ENCODE measurements at regions not wholly inside any gene's neighbourhood (a gene's known extent, or its start where the extent isn't known, plus 50 kb on each side); places are given as distances from the start of the nearest gene placed in this dataset.

DNA sequence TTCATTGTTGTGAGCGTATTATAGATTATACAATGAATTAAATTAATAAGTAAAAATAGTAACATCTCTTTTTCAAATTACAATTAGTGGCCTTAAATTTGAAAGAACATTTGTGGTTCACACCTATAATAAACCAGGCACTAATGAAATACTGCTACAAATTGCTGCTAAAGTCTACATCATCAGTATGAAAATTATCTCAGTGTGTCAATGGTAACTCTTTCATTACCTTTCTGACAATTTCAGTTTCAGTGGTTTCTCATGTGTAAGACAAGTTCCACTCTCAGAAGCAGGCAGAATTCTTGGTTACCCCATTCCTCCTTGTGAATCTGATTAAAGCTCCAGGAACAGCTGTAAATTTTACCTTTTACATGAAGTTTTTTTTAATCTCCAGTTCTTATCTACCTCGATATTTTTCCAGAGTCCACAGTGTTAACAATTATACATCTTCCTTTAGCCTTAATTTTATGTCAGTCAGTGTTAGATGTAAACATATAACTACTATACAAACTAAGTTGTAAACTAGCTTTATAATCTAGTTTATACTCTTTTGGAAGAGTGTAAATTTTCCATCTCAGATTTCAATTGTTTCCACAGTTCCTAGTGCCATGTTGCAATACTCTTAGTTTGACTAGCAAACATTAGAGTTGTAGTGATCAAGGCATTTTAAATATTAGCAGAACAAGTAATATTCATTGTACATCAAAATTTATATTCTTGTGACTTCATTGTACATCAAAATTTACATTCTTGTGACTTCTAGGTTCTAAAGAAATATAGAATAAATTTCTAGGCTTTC is 1038.4 kb downstream of the EPHA7 start:
- DNase-seq (ENCODE audit: low spot score), result no peak

GRCh38 chr6:92377137-92377536 is 1042.2 kb downstream of the EPHA7 start:
- DNase-seq (ENCODE audit: low spot score), result no peak

GRCh38 chr6:92376691-92377090 is 1042.7 kb downstream of the EPHA7 start:
- DNase-seq (ENCODE audit: low spot score), result no peak

GRCh38 chr6:92371211-92372208 is 1047.8 kb downstream of the EPHA7 start:
- no peak for DNase-seq (ENCODE audit: low spot score)

DNA sequence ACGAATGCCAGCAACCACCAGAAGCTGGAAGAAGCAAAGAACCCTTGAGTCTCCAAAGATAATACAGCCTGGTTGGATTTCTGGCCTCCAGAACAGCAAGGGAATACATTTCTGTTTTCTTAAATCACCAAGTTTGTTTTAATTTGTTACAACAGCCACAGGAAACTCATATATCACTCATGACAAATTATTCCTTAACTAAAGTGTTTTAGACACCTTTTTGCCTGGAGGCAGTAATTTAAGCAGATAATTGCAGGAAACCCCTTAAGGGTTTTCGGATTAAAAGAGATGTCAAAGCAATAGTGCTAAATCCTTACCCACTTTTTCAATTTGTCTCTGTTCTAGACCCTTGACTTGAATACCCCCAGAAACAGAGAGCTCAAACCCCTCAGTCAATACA is 1050.0 kb downstream of the EPHA7 start:
- DNase-seq (ENCODE audit: low spot score), result no peak

- DNase-seq (ENCODE audit: low spot score), result peak; percentile 34
These were observed 1054.3 kb downstream of the EPHA7 start for GRCh38 chr6:92364948-92365541.

- DNase-seq (ENCODE audit: low spot score), result no peak
These were observed 1056.2 kb downstream of the EPHA7 start for GRCh38 chr6:92363111-92363510.

DNA sequence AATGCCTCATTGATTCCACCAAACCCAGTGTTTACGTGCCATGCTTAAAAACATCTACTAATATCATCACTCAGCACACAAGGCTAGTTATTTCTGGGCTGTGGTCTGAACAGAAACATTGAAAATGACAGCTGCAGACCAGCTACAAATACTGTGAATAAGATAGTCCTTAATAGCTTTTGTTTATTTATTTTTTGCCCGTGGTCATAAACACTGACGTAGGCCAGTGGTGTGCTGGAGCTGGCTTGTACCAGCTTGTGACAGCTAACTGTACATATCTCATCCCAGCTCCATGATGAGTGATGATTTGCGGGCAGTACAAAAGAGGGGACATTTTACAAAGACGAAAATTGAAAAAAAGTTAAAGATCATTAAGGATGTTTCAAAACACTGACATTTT is 1057.0 kb downstream of the EPHA7 start:
- DNase-seq (ENCODE audit: low spot score), result no peak

DNA sequence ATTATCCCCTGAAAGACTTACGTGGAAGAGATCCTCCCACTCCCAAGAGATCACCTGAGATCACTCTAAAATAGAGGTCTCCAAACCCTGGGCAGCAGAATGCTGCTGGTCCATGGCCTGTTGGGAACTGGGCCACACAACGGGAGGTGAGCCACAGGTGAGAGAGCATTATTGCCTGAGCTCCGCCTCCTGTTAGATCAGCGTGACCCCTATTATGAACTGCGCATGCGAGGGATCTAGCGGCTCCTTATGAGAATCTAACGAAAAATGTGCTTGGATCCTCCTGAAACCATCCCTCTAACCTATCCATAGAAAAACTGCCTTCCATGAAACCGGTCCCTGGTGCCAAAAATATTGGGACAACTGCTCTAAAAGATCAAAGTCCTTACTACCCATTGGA is 1057.4 kb downstream of the EPHA7 start:
- DNase-seq (ENCODE audit: low spot score), result no peak

DNA sequence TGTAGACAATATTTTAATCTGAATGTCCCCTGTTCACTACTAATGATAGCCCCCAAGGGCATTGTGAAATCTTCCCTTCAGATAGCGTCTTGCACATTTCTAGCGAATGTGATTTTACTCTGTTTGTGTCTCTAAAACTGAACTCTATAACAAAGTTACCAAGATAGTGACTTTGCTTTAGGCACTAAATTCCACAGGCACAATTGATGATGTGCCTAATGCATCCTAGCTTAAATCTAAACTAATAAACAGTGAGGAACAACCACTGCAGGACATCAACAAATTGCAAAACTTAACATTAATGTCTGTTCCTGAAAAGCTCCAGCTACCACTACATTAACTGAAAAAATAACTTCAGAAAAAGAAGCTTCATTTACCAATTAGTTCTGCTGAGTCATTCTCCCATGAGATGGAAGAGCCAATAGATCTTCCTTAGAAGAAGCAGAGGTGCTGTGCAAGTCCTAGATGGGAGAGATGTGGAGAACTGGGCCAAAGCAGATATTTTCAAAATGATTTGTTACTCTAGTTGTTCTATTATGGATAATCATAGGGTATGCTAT is 1065.0 kb downstream of the EPHA7 start:
- DNase-seq (ENCODE audit: low spot score), result no peak

DNA sequence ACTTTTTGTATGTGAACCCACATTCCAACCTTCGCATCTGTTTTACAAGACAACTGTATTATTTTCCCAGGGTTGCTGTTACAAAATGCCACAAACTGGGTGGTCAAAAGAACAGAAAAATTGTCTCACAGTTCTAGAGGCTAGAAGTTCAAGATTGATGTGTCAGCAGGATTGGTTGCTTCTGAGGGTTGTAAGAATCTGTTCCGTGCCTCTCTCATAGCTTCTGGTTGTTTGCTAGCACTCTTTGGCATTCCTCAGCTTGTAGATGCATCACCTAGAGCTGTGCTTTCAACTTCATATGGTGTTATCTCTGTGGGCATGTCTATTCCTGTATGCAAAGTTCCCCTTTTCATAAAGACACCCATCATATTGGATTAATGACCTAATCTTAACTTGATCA is 1067.2 kb downstream of the EPHA7 start:
- DNase-seq (ENCODE audit: low spot score), result no peak

GRCh38 chr6:92341201-92341600 is 1078.2 kb downstream of the EPHA7 start:
- DNase-seq (ENCODE audit: low spot score), result no peak

- no peak for DNase-seq (ENCODE audit: low spot score)
These were observed 1079.3 kb downstream of the EPHA7 start for GRCh38 chr6:92339936-92340640.

DNA sequence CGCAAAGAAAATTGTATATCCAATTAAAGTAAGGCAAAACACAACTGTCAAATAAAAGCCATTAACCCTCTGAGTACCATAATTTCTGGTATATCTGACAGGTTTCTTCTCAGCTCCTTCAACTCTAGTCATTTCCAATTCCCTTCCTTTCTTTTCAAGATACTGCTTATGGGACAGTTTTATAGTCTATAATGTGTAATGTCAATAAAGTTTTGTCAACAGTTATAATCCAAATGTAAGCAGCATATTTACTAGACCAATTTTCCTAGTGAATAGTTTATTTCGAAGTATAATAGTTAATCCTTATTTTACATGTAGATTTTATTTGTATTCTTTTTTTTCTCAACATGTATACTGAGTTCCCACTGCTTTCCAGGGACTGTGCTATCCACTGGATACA is 1081.8 kb downstream of the EPHA7 start:
- no peak for DNase-seq (ENCODE audit: low spot score)

DNA sequence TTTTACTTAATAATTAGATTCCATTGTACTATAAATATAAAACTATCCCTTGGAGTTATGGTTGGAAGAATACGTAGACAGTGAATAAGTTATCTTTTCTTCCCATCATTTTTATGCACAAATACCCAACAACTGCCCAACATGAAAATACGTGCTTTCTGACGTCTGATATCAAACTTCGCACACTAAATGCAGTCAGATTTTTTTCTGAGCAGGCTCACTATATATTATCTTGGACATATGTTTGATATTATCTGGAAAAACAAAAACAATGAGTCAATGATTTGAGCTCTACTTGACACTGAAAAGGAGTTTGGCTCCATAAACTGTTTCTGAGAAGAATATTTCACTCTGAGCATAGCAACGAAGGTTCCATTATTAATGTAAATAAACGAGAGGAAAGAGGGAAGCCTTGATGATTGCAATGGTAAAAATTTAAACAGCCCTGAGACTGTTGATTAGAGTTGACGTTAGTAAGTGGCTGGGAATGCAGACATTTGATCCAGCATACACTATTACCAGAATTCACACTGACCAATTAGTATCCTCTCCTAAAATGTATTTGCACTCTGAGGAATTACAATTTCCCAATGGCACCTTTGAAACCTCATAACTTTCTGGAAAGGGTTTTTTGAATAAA is 1090.0 kb downstream of the EPHA7 start:
- no peak for DNase-seq (ENCODE audit: low spot score)

GRCh38 chr6:92315312-92315711 is 1104.0 kb downstream of the EPHA7 start:
- DNase-seq (ENCODE audit: low spot score), result no peak

- DNase-seq (ENCODE audit: low spot score), result no peak
These were observed 1122.3 kb downstream of the EPHA7 start for GRCh38 chr6:92297101-92297500.

DNA sequence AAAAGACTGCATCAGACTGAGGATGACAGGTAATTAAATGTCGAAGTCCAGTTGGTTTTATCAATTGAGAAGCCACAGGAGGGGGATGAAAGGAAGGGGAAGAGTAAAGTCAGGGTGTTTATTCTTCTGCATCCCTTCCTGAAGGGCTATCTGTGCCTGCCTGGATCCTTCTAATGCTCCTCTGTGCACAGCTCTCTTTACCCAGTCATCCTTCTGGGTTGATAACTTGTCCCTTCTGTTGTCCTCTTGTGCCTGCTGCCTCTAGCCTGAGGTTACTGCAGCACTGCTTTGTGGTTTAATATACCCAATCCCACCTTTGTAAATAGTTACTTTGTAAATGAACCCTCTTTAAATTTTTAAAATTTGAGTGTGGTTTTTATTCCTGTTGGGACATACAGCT is 1127.3 kb downstream of the EPHA7 start:
- DNase-seq (ENCODE audit: low spot score), result no peak

DNA sequence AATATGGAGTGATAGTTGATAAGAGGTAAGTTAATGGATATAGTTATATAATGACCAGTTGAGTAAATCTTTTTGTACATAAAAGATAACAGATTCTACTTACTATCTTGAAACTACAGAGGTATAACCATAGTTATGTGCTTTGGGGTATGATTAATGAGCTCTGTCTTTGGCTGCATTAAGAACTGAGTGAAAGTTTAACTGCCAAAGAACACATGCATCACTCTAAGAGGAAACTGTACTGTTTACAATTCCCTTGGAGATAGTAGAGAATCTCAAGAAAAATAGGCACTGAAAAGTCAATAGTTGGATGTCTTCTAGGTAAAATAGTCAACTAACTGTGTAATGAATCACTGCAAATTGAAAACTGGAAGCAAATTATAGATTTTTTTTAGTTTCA is 1129.5 kb downstream of the EPHA7 start:
- no peak for DNase-seq (ENCODE audit: low spot score)

DNA sequence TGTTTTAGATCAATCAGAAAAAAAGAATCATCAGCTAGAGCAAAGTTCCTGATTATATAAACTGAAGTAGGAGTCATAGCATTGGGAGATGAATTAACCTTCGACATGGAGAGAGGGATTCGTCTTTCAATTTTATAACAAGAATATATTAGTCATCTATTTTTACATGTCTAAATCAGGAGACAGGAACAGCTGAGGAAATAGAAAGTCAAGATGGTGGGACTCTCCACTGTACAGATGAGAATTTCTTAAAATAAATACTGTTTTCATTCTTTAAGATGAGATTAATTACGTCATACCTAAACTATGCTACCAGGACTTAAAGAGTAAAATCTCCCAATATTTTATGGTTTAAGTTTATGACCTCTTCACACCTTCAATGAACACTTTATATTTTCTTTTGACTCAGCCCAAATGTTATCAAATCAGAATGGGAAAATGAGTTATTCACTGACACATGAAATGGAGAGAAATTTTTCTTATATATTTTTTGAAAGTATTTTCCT is 1137.7 kb downstream of the EPHA7 start:
- no peak for DNase-seq (ENCODE audit: low spot score)

DNA sequence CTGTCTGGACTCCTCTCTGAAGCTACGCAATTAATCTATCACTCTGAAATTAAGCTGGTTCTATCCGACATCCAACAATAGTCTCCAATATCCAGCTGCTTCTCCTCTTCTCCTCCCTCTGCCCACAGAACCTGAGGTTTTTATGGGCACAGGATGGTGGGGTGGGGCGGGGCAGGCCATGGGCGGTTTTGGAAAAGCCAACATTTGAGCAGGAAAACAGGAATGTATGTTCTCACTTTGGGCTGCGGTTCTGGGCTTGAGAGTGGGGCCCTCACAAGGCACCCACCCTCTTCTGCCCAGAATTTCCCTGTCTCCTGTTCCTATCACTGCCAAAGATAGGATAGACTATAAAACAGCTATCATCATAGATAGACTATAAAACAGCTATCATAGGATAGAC is 1144.2 kb downstream of the EPHA7 start:
- no peak for DNase-seq (ENCODE audit: low spot score)

Measured in HuH-7 (cell line).